ENCODE measurements at regions not wholly inside any gene's neighbourhood (a gene's known extent, or its start where the extent isn't known, plus 50 kb on each side); places are given as distances from the start of the nearest gene placed in this dataset.

- TF ChIP-seq, protein P1, sequence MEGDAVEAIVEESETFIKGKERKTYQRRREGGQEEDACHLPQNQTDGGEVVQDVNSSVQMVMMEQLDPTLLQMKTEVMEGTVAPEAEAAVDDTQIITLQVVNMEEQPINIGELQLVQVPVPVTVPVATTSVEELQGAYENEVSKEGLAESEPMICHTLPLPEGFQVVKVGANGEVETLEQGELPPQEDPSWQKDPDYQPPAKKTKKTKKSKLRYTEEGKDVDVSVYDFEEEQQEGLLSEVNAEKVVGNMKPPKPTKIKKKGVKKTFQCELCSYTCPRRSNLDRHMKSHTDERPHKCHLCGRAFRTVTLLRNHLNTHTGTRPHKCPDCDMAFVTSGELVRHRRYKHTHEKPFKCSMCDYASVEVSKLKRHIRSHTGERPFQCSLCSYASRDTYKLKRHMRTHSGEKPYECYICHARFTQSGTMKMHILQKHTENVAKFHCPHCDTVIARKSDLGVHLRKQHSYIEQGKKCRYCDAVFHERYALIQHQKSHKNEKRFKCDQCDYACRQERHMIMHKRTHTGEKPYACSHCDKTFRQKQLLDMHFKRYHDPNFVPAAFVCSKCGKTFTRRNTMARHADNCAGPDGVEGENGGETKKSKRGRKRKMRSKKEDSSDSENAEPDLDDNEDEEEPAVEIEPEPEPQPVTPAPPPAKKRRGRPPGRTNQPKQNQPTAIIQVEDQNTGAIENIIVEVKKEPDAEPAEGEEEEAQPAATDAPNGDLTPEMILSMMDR (IDR thresholded peaks at IDR 0.05; ENCODE audit: unreplicated experiment), result no peak
- Mint-ChIP-seq H3K9me3 (no peaks in the 10 kb centered on the region), H3K27me3 (ENCODE audit: low read depth) (no peaks in the 10 kb centered on the region), H3K4me3 (no peak overlapping the region), H3K27ac (no peak overlapping the region), H3K4me1 (peaks cover 22% of the 10 kb centered on the region), H3K36me3 (no peaks in the 10 kb centered on the region)
- no peak for DNase-seq (ENCODE audit: low spot score in 2 of 2, unreplicated experiment in 2 of 2)
These were observed 214.3 kb downstream of the NFKBIZ start for GRCh38 chr3:102063572-102063971.

- H3K9me3 Mint-ChIP-seq, result peaks cover 12% of the 10 kb centered on the region
- no peak overlapping the region for H3K27ac Mint-ChIP-seq
- H3K4me3 Mint-ChIP-seq, result no peak overlapping the region
- peaks cover 22% of the 10 kb centered on the region for H3K4me1 Mint-ChIP-seq
- TF ChIP-seq, protein P1 (IDR thresholded peaks at IDR 0.05; ENCODE audit: unreplicated experiment), result no peak
- H3K36me3 Mint-ChIP-seq, result peaks cover 6% of the 10 kb centered on the region
- no peaks in the 10 kb centered on the region for H3K27me3 Mint-ChIP-seq (ENCODE audit: low read depth)
- DNase-seq (ENCODE audit: low spot score in 2 of 2, unreplicated experiment in 2 of 2), result no peak
These were observed 217.2 kb downstream of the NFKBIZ start for GRCh38 chr3:102066470-102066869.

DNA sequence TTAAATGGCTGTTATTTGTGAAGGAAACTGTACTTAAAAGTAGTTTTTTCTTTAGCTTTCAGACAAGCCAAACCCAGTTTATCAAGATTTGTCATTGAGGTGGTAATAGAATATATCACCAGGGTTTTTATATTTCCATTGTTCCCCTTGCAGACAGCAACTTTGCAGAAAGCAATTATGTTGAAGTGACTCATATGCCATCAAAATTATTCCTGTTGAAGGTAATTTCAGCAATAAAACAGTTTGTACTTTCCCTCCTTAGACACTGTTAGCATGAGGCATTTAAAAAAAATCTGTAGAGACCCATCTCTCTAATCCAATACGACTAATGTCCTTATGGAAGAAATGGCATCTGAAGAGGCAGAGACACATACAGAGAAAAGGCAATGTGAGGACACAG lies 219.0 kb downstream of the NFKBIZ start:
- Mint-ChIP-seq H3K4me3 (no peak overlapping the region), H3K36me3 (peaks cover 6% of the 10 kb centered on the region), H3K27me3 (ENCODE audit: low read depth) (no peaks in the 10 kb centered on the region), H3K27ac (no peak overlapping the region), H3K9me3 (peaks cover 12% of the 10 kb centered on the region), H3K4me1 (peaks cover 22% of the 10 kb centered on the region)
- TF ChIP-seq, protein P1 (IDR thresholded peaks at IDR 0.05; ENCODE audit: unreplicated experiment), result no peak
- no peak for DNase-seq (ENCODE audit: low spot score in 2 of 2, unreplicated experiment in 2 of 2)

- Mint-ChIP-seq H3K27me3 (ENCODE audit: low read depth) (no peaks in the 10 kb centered on the region), H3K36me3 (peaks cover 6% of the 10 kb centered on the region), H3K27ac (no peak overlapping the region), H3K4me1 (peaks cover 22% of the 10 kb centered on the region), H3K9me3 (peaks cover 12% of the 10 kb centered on the region), H3K4me3 (no peak overlapping the region)
- DNase-seq (ENCODE audit: low spot score in 2 of 2, unreplicated experiment in 2 of 2), result no peak
- TF ChIP-seq, protein P1 (IDR thresholded peaks at IDR 0.05; ENCODE audit: unreplicated experiment), result no peak
These were observed 219.4 kb downstream of the NFKBIZ start for GRCh38 chr3:102068736-102069135.

DNA sequence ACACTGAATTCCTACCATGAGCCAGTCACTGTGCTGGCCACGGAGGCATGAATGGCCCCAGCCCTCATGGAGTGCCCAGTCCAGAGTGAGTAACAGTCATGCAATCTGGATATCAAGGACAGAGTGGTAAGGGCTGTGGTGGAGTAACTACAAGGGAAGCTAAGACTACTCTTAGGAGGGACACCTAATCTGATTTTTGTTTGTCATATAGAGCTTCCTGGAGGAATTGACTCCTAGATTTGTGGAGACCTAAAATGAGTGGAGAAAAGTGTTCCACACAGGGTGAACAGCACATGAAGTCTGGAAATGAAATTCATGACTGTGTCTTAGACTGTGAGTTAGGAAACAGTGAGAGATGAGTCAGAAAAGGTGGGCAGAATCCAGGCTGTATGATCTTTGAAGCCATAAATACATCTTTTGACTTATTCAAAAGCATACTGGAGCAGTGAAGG lies 219.9 kb downstream of the NFKBIZ start:
- Mint-ChIP-seq H3K27me3 (ENCODE audit: low read depth) (no peaks in the 10 kb centered on the region), H3K9me3 (peaks cover 13% of the 10 kb centered on the region), H3K27ac (no peak overlapping the region), H3K4me3 (no peak overlapping the region), H3K4me1 (peaks cover 22% of the 10 kb centered on the region), H3K36me3 (peaks cover 6% of the 10 kb centered on the region)
- no peak for DNase-seq (ENCODE audit: low spot score in 2 of 2, unreplicated experiment in 2 of 2)
- TF ChIP-seq, protein P1 (IDR thresholded peaks at IDR 0.05; ENCODE audit: unreplicated experiment), result no peak

DNA sequence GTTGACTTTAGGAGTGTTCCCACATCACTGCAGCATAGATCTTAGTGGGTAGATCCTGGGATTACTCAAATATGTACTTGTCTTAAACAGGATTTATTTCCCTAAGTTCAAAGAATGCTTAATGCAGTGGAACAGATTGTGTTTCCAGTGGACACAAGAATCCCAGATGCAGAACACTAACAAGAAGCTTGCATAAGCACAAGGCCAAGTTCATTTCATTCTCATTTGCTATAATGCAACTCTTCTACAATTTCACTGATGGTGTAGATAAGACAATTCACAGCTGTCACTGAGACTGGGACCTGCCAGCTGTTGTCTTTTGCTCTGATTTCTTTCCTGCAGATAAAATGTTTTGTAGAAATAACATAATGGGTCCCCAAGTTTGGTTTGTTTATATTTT lies 225.6 kb downstream of the NFKBIZ start:
- Mint-ChIP-seq H3K27ac (no peak overlapping the region), H3K4me3 (no peak overlapping the region), H3K9me3 (peaks cover 21% of the 10 kb centered on the region), H3K4me1 (peaks cover 24% of the 10 kb centered on the region), H3K36me3 (peaks cover 6% of the 10 kb centered on the region), H3K27me3 (ENCODE audit: low read depth) (no peaks in the 10 kb centered on the region)
- no peak for DNase-seq (ENCODE audit: low spot score in 2 of 2, unreplicated experiment in 2 of 2)
- TF ChIP-seq, protein P1 (IDR thresholded peaks at IDR 0.05; ENCODE audit: unreplicated experiment), result no peak
